OCI-LY3 (cell line): ENCODE measurements at regions not wholly inside any gene's neighbourhood (a gene's known extent, or its start where the extent isn't known, plus 50 kb on each side); places are given as distances from the start of the nearest gene placed in this dataset.

Source experiments
- H2AFZ ChIP-seq: fragments of 200-600, 300-600 bp; shearing (Covaris generic); 2 replicates; pipeline ENCODE4 v1.6.0; 2014; ENCODE audit warnings: antibody characterized with exemption, low read depth, low read length
- H3K27ac ChIP-seq: fragments of 200-600, 300-600 bp; sonication (generic); 2 replicates; pipeline ENCODE4 v1.5.1; 2014; ENCODE audit warnings: mild to moderate bottlenecking, low read length, moderate library complexity, mixed read lengths
- H3K27me3 ChIP-seq: fragments of 200-600, 300-600 bp; sonication (generic); 2 replicates; pipeline ENCODE4 v1.6.1; 2014; ENCODE audit warnings: low read depth, low read length, mixed read lengths
- H3K36me3 ChIP-seq: fragments of 200-600, 300-600 bp; sonication (generic); replicated peaks from 2 replicates; pipeline ENCODE3; 2014; ENCODE audit warnings: low read depth, low read length, mixed read lengths
- H3K4me1 ChIP-seq: fragments of 300-600, 200-600 bp; sonication (generic); 2 replicates; pipeline ENCODE4 v1.6.1; 2014; ENCODE audit warnings: low read length, mixed read lengths
- H3K4me2 ChIP-seq: fragments of 200-600, 300-600 bp; sonication (generic); 2 replicates; pipeline ENCODE4 v1.6.1; 2014; ENCODE audit warnings: low read length, mixed read lengths
- H3K4me3 ChIP-seq: fragments of 300-600, 200-600 bp; sonication (generic); 2 replicates; pipeline ENCODE4 v1.5.1; 2014; ENCODE audit warnings: antibody characterized with exemption, mild to moderate bottlenecking, low read length, moderate library complexity
- H3K79me2 ChIP-seq: fragments of 300-600, 200-600 bp; shearing (Covaris generic); 2 replicates; pipeline ENCODE4 v1.6.1; 2014; ENCODE audit warnings: mild to moderate bottlenecking, low read length, mixed read lengths
- H3K9ac ChIP-seq: fragments of 300-600, 200-600 bp; shearing (Covaris generic); 2 replicates; pipeline ENCODE4 v1.6.0; 2014; ENCODE audit warnings: mild to moderate bottlenecking, low read length, moderate library complexity
- H3K9me3 ChIP-seq: fragments of 200-600, 300-600 bp; shearing (Covaris generic); 2 replicates; pipeline ENCODE4 v1.6.1; 2014; ENCODE audit warnings: low read length, mixed read lengths; ENCODE audit not compliant: insufficient read depth
- H4K20me1 ChIP-seq: fragments of 200-600, 300-600 bp; sonication (generic); 2 replicates; pipeline ENCODE4 v1.6.1; 2016; ENCODE audit warnings: low read length, mixed read lengths; ENCODE audit not compliant: insufficient read depth
- CTCF ChIP-seq: fragments of 200-600, 300-600 bp; sonication (generic); IDR thresholded peaks from 2 replicates; pipeline ENCODE4 v1.5.1; 2014; ENCODE audit warnings: antibody characterized with exemption, low read length, low read depth
- EZH2phosphoT487 ChIP-seq: fragments of 200-600 bp; shearing (Covaris generic); IDR thresholded peaks from 2 replicates; pipeline ENCODE4 v1.6.1; 2018; ENCODE audit warnings: antibody characterized with exemption, mixed run types, low read depth

GRCh38 chr14:51518280-51518679, 133.4 kb upstream of the FRMD6 start:
- 0 out of 2 replicates have a peak, but pooled peaks cover 2% of the 10 kb centered on the region for H3K27me3 ChIP-seq
- no peak overlapping the region for H3K4me2 ChIP-seq
- no peaks in the 10 kb centered on the region for H3K79me2 ChIP-seq
- H4K20me1 ChIP-seq = no peaks in the 10 kb centered on the region
- no peaks in the 10 kb centered on the region for H3K9me3 ChIP-seq
- H2AFZ ChIP-seq = no peak overlapping the region
- no peaks in the 10 kb centered on the region for H3K36me3 ChIP-seq
- no peaks in the 10 kb centered on the region for H3K4me1 ChIP-seq
- TF ChIP-seq CTCF (no peak), EZH2phosphoT487 (no peak)
- no peak overlapping the region for H3K9ac ChIP-seq
- H3K27ac ChIP-seq = no peak overlapping the region
- no peak overlapping the region for H3K4me3 ChIP-seq

- Histone ChIP-seq H3K36me3 (no peaks in the 10 kb centered on the region), H2AFZ (no peak overlapping the region), H3K79me2 (no peaks in the 10 kb centered on the region), H3K27ac (no peak overlapping the region), H3K4me3 (no peak overlapping the region), H3K4me2 (no peak overlapping the region), H3K9ac (no peak overlapping the region), H3K9me3 (no peaks in the 10 kb centered on the region), H4K20me1 (no peaks in the 10 kb centered on the region), H3K4me1 (no peaks in the 10 kb centered on the region), H3K27me3 (0 out of 2 replicates have a peak, but pooled peaks cover 2% of the 10 kb centered on the region)
- TF ChIP-seq EZH2phosphoT487 = no peak
- no peak for TF ChIP-seq CTCF
These were observed 133.0 kb upstream of the FRMD6 start for GRCh38 chr14:51518711-51519110.

- no peak overlapping the region for H2AFZ ChIP-seq
- H4K20me1 ChIP-seq = no peaks in the 10 kb centered on the region
- no peaks in the 10 kb centered on the region for H3K9me3 ChIP-seq
- H3K36me3 ChIP-seq = no peaks in the 10 kb centered on the region
- TF ChIP-seq EZH2phosphoT487 (no peak), CTCF (no peak)
- no peak overlapping the region for H3K9ac ChIP-seq
- 0 out of 2 replicates have a peak, but pooled peaks cover 2% of the 10 kb centered on the region for H3K27me3 ChIP-seq
- no peaks in the 10 kb centered on the region for H3K4me1 ChIP-seq
- H3K4me3 ChIP-seq = no peak overlapping the region
- no peak overlapping the region for H3K4me2 ChIP-seq
- no peaks in the 10 kb centered on the region for H3K79me2 ChIP-seq
- H3K27ac ChIP-seq = no peak overlapping the region
These were observed 131.6 kb upstream of the FRMD6 start for GRCh38 chr14:51520087-51520486.

GRCh38 chr14:51521764-51522163, 129.9 kb upstream of the FRMD6 start:
- H3K9me3 ChIP-seq = no peaks in the 10 kb centered on the region
- H3K4me2 ChIP-seq = no peak overlapping the region
- no peaks in the 10 kb centered on the region for H4K20me1 ChIP-seq
- H3K9ac ChIP-seq = no peak overlapping the region
- no peak overlapping the region for H3K27ac ChIP-seq
- peaks cover 5% of the 10 kb centered on the region; the same call in 1 of the 2 replicates for H3K27me3 ChIP-seq
- TF ChIP-seq EZH2phosphoT487 = no peak
- TF ChIP-seq CTCF = no peak
- H2AFZ ChIP-seq = no peak overlapping the region
- no peaks in the 10 kb centered on the region for H3K79me2 ChIP-seq
- H3K36me3 ChIP-seq = no peaks in the 10 kb centered on the region
- no peaks in the 10 kb centered on the region for H3K4me1 ChIP-seq
- no peak overlapping the region for H3K4me3 ChIP-seq
